H9 (cell line): ENCODE measurements at regions not wholly inside any gene's neighbourhood (a gene's known extent, or its start where the extent isn't known, plus 50 kb on each side); places are given as distances from the start of the nearest gene placed in this dataset.

ENCODE experiments used
- DNase-seq: peaks from one replicate; pipeline ENCODE4 v3.0.0-alpha.2; 2017
- H2AFZ ChIP-seq: one replicate; pipeline ENCODE4 v1.6.1; 2013; ENCODE audit warnings: mild to moderate bottlenecking, low read length, control low read depth, moderate library complexity
- H2AK5ac ChIP-seq: 2 replicates; pipeline ENCODE4 v1.6.1; 2013; ENCODE audit warnings: low read length, control low read depth, mixed read lengths; ENCODE audit not compliant: insufficient read length
- H2BK120ac ChIP-seq: one replicate; pipeline ENCODE4 v1.6.1; 2013; ENCODE audit warnings: low read depth, mild to moderate bottlenecking, low read length, control low read depth, inconsistent platforms; ENCODE audit not compliant: poor library complexity, severe bottlenecking
- H2BK12ac ChIP-seq: 2 replicates; pipeline ENCODE4 v1.6.1; 2013; ENCODE audit warnings: low read length, control low read depth, mixed read lengths, low read depth; ENCODE audit not compliant: insufficient read length
- H2BK15ac ChIP-seq: 2 replicates; pipeline ENCODE4 v1.6.1; 2013; ENCODE audit warnings: low read depth, low read length, control low read depth
- H2BK20ac ChIP-seq: one replicate; pipeline ENCODE4 v1.6.1; 2013; ENCODE audit warnings: low read depth, mild to moderate bottlenecking, low read length, control low read depth, inconsistent platforms; ENCODE audit not compliant: poor library complexity, severe bottlenecking
- H2BK5ac ChIP-seq: 2 replicates; pipeline ENCODE4 v1.6.1; 2013; ENCODE audit warnings: low read length, control low read depth, mixed read lengths; ENCODE audit not compliant: insufficient read length
- H3K14ac ChIP-seq: 2 replicates; pipeline ENCODE4 v1.6.1; 2013; ENCODE audit warnings: low read length, control low read depth; ENCODE audit not compliant: insufficient read depth
- H3K18ac ChIP-seq: 2 replicates; pipeline ENCODE4 v1.6.1; 2013; ENCODE audit warnings: low read depth, mild to moderate bottlenecking, mixed read lengths, low read length, control low read depth; ENCODE audit not compliant: insufficient read length
- H3K23ac ChIP-seq: 2 replicates; pipeline ENCODE4 v1.6.1; 2013; ENCODE audit warnings: low read length, control low read depth, mixed read lengths, low read depth; ENCODE audit not compliant: insufficient read length
- H3K23me2 ChIP-seq: 2 replicates; pipeline ENCODE4 v1.6.1; 2013; ENCODE audit warnings: low read depth, mild to moderate bottlenecking, mixed read lengths, low read length, control low read depth; ENCODE audit not compliant: insufficient read length, poor library complexity, severe bottlenecking
- H3K27ac ChIP-seq: 2 replicates; pipeline ENCODE4 v1.5.1; 2013; ENCODE audit warnings: low read length, control low read depth, mixed read lengths, low read depth; ENCODE audit not compliant: insufficient read length
- H3K27me3 ChIP-seq: 2 replicates; pipeline ENCODE4 v1.6.1; 2013; ENCODE audit warnings: low read length, control low read depth, inconsistent platforms; ENCODE audit not compliant: insufficient read depth
- H3K4ac ChIP-seq: 2 replicates; pipeline ENCODE4 v1.6.1; 2013; ENCODE audit warnings: low read depth, mild to moderate bottlenecking, control low read depth, inconsistent platforms, low read length, moderate library complexity
- H3K4me1 ChIP-seq: 2 replicates; pipeline ENCODE4 v1.6.1; 2013; ENCODE audit warnings: low read length, control low read depth, inconsistent platforms; ENCODE audit not compliant: insufficient read depth
- H3K4me2 ChIP-seq: 2 replicates; pipeline ENCODE4 v1.6.1; 2013; ENCODE audit warnings: low read length, control low read depth, mixed read lengths; ENCODE audit not compliant: insufficient read length, insufficient read depth
- H3K56ac ChIP-seq: 2 replicates; pipeline ENCODE4 v1.6.1; 2013; ENCODE audit warnings: low read depth, mild to moderate bottlenecking, mixed read lengths, low read length, control low read depth; ENCODE audit not compliant: insufficient read length
- H3K79me1 ChIP-seq: 2 replicates; pipeline ENCODE4 v1.6.1; 2013; ENCODE audit warnings: low read depth, mild to moderate bottlenecking, moderate library complexity, low read length, control low read depth, inconsistent platforms; ENCODE audit not compliant: insufficient read depth, poor library complexity, severe bottlenecking
- H3K79me2 ChIP-seq: 2 replicates; pipeline ENCODE4 v1.6.1; 2013; ENCODE audit warnings: low read length, control low read depth, inconsistent platforms; ENCODE audit not compliant: insufficient read depth
- H3K9ac ChIP-seq: 2 replicates; pipeline ENCODE4 v1.6.1; 2013; ENCODE audit warnings: low read length, control low read depth, mixed read lengths; ENCODE audit not compliant: insufficient read length; ENCODE audit errors: extremely low read depth
- H3K9me3 ChIP-seq: one replicate; pipeline ENCODE4 v1.6.1; 2013; ENCODE audit warnings: low read depth, low read length, inconsistent platforms; ENCODE audit not compliant: control insufficient read depth
- H3T11ph ChIP-seq: one replicate; pipeline ENCODE4 v1.6.1; 2013; ENCODE audit warnings: mild to moderate bottlenecking, low read length, control low read depth, inconsistent platforms
- H4K20me1 ChIP-seq: one replicate; pipeline ENCODE4 v1.6.1; 2013; ENCODE audit not compliant: control insufficient read depth, insufficient read length, insufficient read depth
- H4K5ac ChIP-seq: 2 replicates; pipeline ENCODE4 v1.6.1; 2013; ENCODE audit warnings: low read depth, mild to moderate bottlenecking, mixed read lengths, low read length, control low read depth; ENCODE audit not compliant: insufficient read length
- H4K8ac ChIP-seq: replicated peaks from 2 replicates; pipeline ENCODE4 v1.6.1; 2013; ENCODE audit warnings: low read length, control low read depth, mixed read lengths, low read depth; ENCODE audit not compliant: insufficient read length
- H4K91ac ChIP-seq: 2 replicates; pipeline ENCODE4 v1.6.1; 2013; ENCODE audit warnings: low read depth, mild to moderate bottlenecking, moderate library complexity, mixed read lengths, low read length, control low read depth; ENCODE audit not compliant: insufficient read length
- H3K27ac Mint-ChIP-seq, 3 experiments: 2 replicates in 2 of 3; 3 replicates in 1 of 3; pipeline ENCODE4 v1.8.0; 2020 to 2021; ENCODE audit warnings: mixed read lengths in 3 of 3, mild to moderate bottlenecking in 1 of 3, moderate library complexity in 1 of 3
- H3K27me3 Mint-ChIP-seq: 2 replicates; pipeline ENCODE4 v1.8.0; 2021; ENCODE audit warnings: low read depth, mild to moderate bottlenecking, moderate library complexity, mixed read lengths
- H3K36me3 Mint-ChIP-seq, 3 experiments: 2 replicates in 2 of 3; 3 replicates in 1 of 3; pipeline ENCODE4 v1.8.0; 2020 to 2021; ENCODE audit warnings: low read depth in 3 of 3, mixed read lengths in 3 of 3; ENCODE audit not compliant: insufficient read depth in 1 of 3
- H3K4me1 Mint-ChIP-seq, 2 experiments: 2 replicates each; pipeline ENCODE4 v1.8.0; 2020; ENCODE audit warnings: mixed read lengths in 2 of 2
- H3K4me3 Mint-ChIP-seq, 2 experiments: 2 replicates in 1 of 2; 3 replicates in 1 of 2; pipeline ENCODE4 v1.8.0; 2020 to 2021; ENCODE audit warnings: mild to moderate bottlenecking in 2 of 2, mixed read lengths in 2 of 2, moderate library complexity in 1 of 2
- H3K9me3 Mint-ChIP-seq, 2 experiments: 2 replicates in 1 of 2; 3 replicates in 1 of 2; pipeline ENCODE4 v1.8.0; 2020; ENCODE audit warnings: mild to moderate bottlenecking in 2 of 2, mixed read lengths in 2 of 2, moderate library complexity in 1 of 2
- CTCF ChIP-seq: fragments of 200-600 bp; sonication (generic); conservative IDR thresholded peaks from 3 replicates; pipeline ENCODE4 v1.8.0; 2021; ENCODE audit warnings: antibody characterized with exemption, mild to moderate bottlenecking

- H3K4me2 ChIP-seq = no peak overlapping the region
- no peak overlapping the region for H3K4ac ChIP-seq
- peaks cover 9% of the 10 kb centered on the region for H3K9me3 ChIP-seq
- H3K56ac ChIP-seq = no peak overlapping the region
- no peak overlapping the region for H3K14ac ChIP-seq
- H3K27ac Mint-ChIP-seq = no peak overlapping the region
- no peak overlapping the region for H4K8ac ChIP-seq
- no peak overlapping the region for H2BK5ac ChIP-seq
- no peak overlapping the region for H3K9ac ChIP-seq
- H4K20me1 ChIP-seq = no peaks in the 10 kb centered on the region
- no peaks in the 10 kb centered on the region for H3K79me1 ChIP-seq
- H3K27me3 Mint-ChIP-seq = peaks cover 7% of the 10 kb centered on the region
- no peak overlapping the region for H3K27ac ChIP-seq
- no peak overlapping the region for H4K5ac ChIP-seq
- no peak overlapping the region for H4K91ac ChIP-seq
- peaks cover 8 to 27% (median 15%) of the 10 kb centered on the region in 3 experiments; a peak in 6 of 7 replicates for H3K36me3 Mint-ChIP-seq
- no peaks in the 10 kb centered on the region for H3K27me3 ChIP-seq
- H3K4me1 Mint-ChIP-seq = peaks cover 47 to 67% of the 10 kb centered on the region in 2 experiments
- no peak overlapping the region for H2BK12ac ChIP-seq
- H3K4me3 Mint-ChIP-seq = no peak overlapping the region
- peaks cover 14% of the 10 kb centered on the region; the same call in 1 of the 2 replicates for H3K4me1 ChIP-seq
- H3T11ph ChIP-seq = no peak overlapping the region
- H3K79me2 ChIP-seq = no peaks in the 10 kb centered on the region
- DNase-seq = no peak
- TF ChIP-seq CTCF = no peak
- no peak overlapping the region for H2AK5ac ChIP-seq
- H3K18ac ChIP-seq = no peak overlapping the region
- H2AFZ ChIP-seq = no peak overlapping the region
- no peak overlapping the region for H2BK20ac ChIP-seq
- H3K9me3 Mint-ChIP-seq = peaks cover 23 to 24% of the 10 kb centered on the region in 2 experiments
- H3K23me2 ChIP-seq = no peaks in the 10 kb centered on the region
- H2BK120ac ChIP-seq = no peak overlapping the region
- H3K23ac ChIP-seq = no peak overlapping the region
- H2BK15ac ChIP-seq = no peak overlapping the region
Observed at GRCh38 chr5:34485768-34486030, 170.4 kb upstream of the RAI14 start.
